GM23338 (cell line): ENCODE measurements at regions not wholly inside any gene's neighbourhood (a gene's known extent, or its start where the extent isn't known, plus 50 kb on each side); places are given as distances from the start of the nearest gene placed in this dataset.

ENCODE experiments used
- ATAC-seq: fragments of 200-7000 bp; cut with Tn5 transposase; 3 replicates; pipeline ENCODE4 v1.9.1; 2020
- DNase-seq: peaks from one replicate; pipeline ENCODE4 v3.0.0-alpha.2; 2015; ENCODE audit warnings: low spot score
- H2AFZ ChIP-seq: fragments of 200-600 bp; sonication (generic); 2 replicates; pipeline ENCODE4 v1.8.0; 2016; ENCODE audit warnings: antibody characterized with exemption, mild to moderate bottlenecking, moderate library complexity
- H3F3A ChIP-seq: fragments of 200-600 bp; sonication (generic); replicated peaks from 2 replicates; pipeline ENCODE4 v1.8.0; 2017; ENCODE audit warnings: antibody characterized with exemption, mixed run types, low read depth
- H3K27ac ChIP-seq: fragments of 200-600 bp; sonication (generic); 2 replicates; pipeline ENCODE4 v1.6.1; 2016; ENCODE audit warnings: low read depth
- H3K27me3 ChIP-seq: fragments of 200-600 bp; sonication (generic); 2 replicates; pipeline ENCODE4 v1.8.0; 2016; ENCODE audit warnings: mild to moderate bottlenecking, mixed run types, moderate library complexity; ENCODE audit not compliant: insufficient read depth
- H3K36me3 ChIP-seq: fragments of 200-600 bp; sonication (generic); 2 replicates; pipeline ENCODE4 v1.8.0; 2016; ENCODE audit warnings: mild to moderate bottlenecking; ENCODE audit not compliant: insufficient read depth
- H3K4me1 ChIP-seq: fragments of 200-600 bp; sonication (generic); 2 replicates; pipeline ENCODE4 v1.8.0; 2016; ENCODE audit warnings: mild to moderate bottlenecking, moderate library complexity; ENCODE audit not compliant: insufficient read depth
- H3K4me2 ChIP-seq: fragments of 200-600 bp; sonication (generic); 2 replicates; pipeline ENCODE4 v1.7.1; 2017; ENCODE audit warnings: mixed run types
- H3K4me3 ChIP-seq: fragments of 200-600 bp; sonication (generic); 2 replicates; pipeline ENCODE4 v1.6.1; 2016; ENCODE audit warnings: mixed run types
- H3K79me2 ChIP-seq: fragments of 200-600 bp; sonication (generic); replicated peaks from 2 replicates; pipeline ENCODE4 v1.8.0; 2017; ENCODE audit warnings: mild to moderate bottlenecking; ENCODE audit not compliant: insufficient read depth
- H3K9me2 ChIP-seq: fragments of 200-600 bp; sonication (generic); 2 replicates; pipeline ENCODE4 v1.8.0; 2017; ENCODE audit not compliant: insufficient read depth
- H4K20me1 ChIP-seq: fragments of 200-600 bp; sonication (generic); replicated peaks from 2 replicates; pipeline ENCODE4 v1.8.0; 2017; ENCODE audit warnings: mild to moderate bottlenecking; ENCODE audit not compliant: insufficient read depth
- H3K27ac Mint-ChIP-seq: 2 replicates; pipeline ENCODE4 v1.8.0; 2020; ENCODE audit warnings: inconsistent platforms, mild to moderate bottlenecking, moderate library complexity, mixed read lengths
- H3K27me3 Mint-ChIP-seq: 3 replicates; pipeline ENCODE4 v1.8.0; 2022; ENCODE audit warnings: low read depth, mild to moderate bottlenecking, moderate library complexity, mixed read lengths, inconsistent platforms; ENCODE audit not compliant: insufficient read depth, poor library complexity
- H3K36me3 Mint-ChIP-seq: 3 replicates; pipeline ENCODE4 v1.8.0; 2021; ENCODE audit warnings: low read depth, mild to moderate bottlenecking, inconsistent platforms, moderate library complexity, mixed read lengths
- H3K4me1 Mint-ChIP-seq: 3 replicates; pipeline ENCODE4 v1.8.0; 2020; ENCODE audit warnings: mild to moderate bottlenecking, inconsistent platforms, mixed read lengths
- H3K4me3 Mint-ChIP-seq: 3 replicates; pipeline ENCODE4 v1.8.0; 2021; ENCODE audit warnings: moderate library complexity, mild to moderate bottlenecking, inconsistent platforms, mixed read lengths
- H3K9me3 Mint-ChIP-seq: 3 replicates; pipeline ENCODE4 v1.8.0; 2020; ENCODE audit warnings: moderate library complexity, mild to moderate bottlenecking, inconsistent platforms, mixed read lengths
- EZH2 ChIP-seq: fragments of 200-600 bp; sonication (generic); IDR thresholded peaks from one replicate; pipeline ENCODE4 v1.8.0; 2017; ENCODE audit warnings: antibody characterized with exemption, mild to moderate bottlenecking, low read depth; ENCODE audit not compliant: unreplicated experiment
- NANOG ChIP-seq: IDR thresholded peaks from 2 replicates; pipeline ENCODE4 v1.6.1; 2016; ENCODE audit warnings: antibody characterized with exemption, borderline replicate concordance
- POLR2AphosphoS5 ChIP-seq: IDR thresholded peaks from 2 replicates; pipeline ENCODE4 v1.6.1; 2016; ENCODE audit warnings: antibody characterized with exemption, low read depth
- STAT1 ChIP-seq: IDR thresholded peaks from one replicate; pipeline ENCODE4 v1.6.1; 2016; ENCODE audit warnings: antibody characterized with exemption; ENCODE audit not compliant: unreplicated experiment
- ZNF114 ChIP-seq: fragments of 250-450 bp; sonication (Bioruptor Pico); IDR thresholded peaks from 2 replicates; pipeline ENCODE4 v1.5.0; 2020; ENCODE audit warnings: mild to moderate bottlenecking, moderate library complexity
- ZNF331 ChIP-seq: fragments of 250-450 bp; sonication (Bioruptor Pico); IDR thresholded peaks from 2 replicates; pipeline ENCODE4 v1.5.0; 2020; ENCODE audit warnings: low read depth, mild to moderate bottlenecking, moderate library complexity
- ZNF462 ChIP-seq: fragments of 250-450 bp; sonication (Bioruptor Pico); IDR thresholded peaks from 2 replicates; pipeline ENCODE4 v1.5.0; 2020; ENCODE audit warnings: mild to moderate bottlenecking, moderate library complexity
- TF ChIP-seq, protein P1 (sequence below), 2 experiments: fragments of 200-600 bp in 1 of 2; sonication (generic) in 1 of 2; conservative IDR thresholded peaks; 2 replicates each; pipeline versions ENCODE4 v1.5.1 to v1.6.1; 2016 to 2017; ENCODE audit warnings: antibody characterized with exemption in 2 of 2, low read depth in 2 of 2, mild to moderate bottlenecking in 2 of 2, moderate library complexity in 1 of 2

- TF ChIP-seq ZNF462 (CRISPR knock-in tag) = no peak
- no peak for TF ChIP-seq ZNF331 (CRISPR knock-in tag)
- TF ChIP-seq ZNF114 (CRISPR knock-in tag) = no peak
- no peak for TF ChIP-seq POLR2AphosphoS5
- TF ChIP-seq NANOG = no peak
- no peak for TF ChIP-seq EZH2
- TF ChIP-seq, protein P1, sequence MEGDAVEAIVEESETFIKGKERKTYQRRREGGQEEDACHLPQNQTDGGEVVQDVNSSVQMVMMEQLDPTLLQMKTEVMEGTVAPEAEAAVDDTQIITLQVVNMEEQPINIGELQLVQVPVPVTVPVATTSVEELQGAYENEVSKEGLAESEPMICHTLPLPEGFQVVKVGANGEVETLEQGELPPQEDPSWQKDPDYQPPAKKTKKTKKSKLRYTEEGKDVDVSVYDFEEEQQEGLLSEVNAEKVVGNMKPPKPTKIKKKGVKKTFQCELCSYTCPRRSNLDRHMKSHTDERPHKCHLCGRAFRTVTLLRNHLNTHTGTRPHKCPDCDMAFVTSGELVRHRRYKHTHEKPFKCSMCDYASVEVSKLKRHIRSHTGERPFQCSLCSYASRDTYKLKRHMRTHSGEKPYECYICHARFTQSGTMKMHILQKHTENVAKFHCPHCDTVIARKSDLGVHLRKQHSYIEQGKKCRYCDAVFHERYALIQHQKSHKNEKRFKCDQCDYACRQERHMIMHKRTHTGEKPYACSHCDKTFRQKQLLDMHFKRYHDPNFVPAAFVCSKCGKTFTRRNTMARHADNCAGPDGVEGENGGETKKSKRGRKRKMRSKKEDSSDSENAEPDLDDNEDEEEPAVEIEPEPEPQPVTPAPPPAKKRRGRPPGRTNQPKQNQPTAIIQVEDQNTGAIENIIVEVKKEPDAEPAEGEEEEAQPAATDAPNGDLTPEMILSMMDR (conservative IDR thresholded peaks at IDR 0.05; ENCODE audit: low read depth in 2 of 2) = no peak
These were observed 64.9 kb downstream of the SPRING1 start (continued) for GRCh38 chr12:116672842-116673516.

GRCh38 chr12:116672010-116672409, 65.9 kb downstream of the SPRING1 start:
- Histone ChIP-seq H3K27me3 (no peaks in the 10 kb centered on the region), H4K20me1 (no peaks in the 10 kb centered on the region), H3K4me2 (no peak overlapping the region), H3K36me3 (no peaks in the 10 kb centered on the region), H3K4me3 (no peak overlapping the region), H3K27ac (no peak overlapping the region), H2AFZ (no peak overlapping the region), H3K79me2 (no peaks in the 10 kb centered on the region), H3K4me1 (no peaks in the 10 kb centered on the region; the same call in 1 of the 2 replicates), H3F3A (no peaks in the 10 kb centered on the region), H3K9me2 (no peaks in the 10 kb centered on the region)
- DNase-seq (no peak), ATAC-seq (no peak)
- Mint-ChIP-seq H3K4me1 (peaks cover 6% of the 10 kb centered on the region; the same call in 2 of the 3 replicates), H3K27me3 (peaks cover 10% of the 10 kb centered on the region), H3K4me3 (no peak overlapping the region), H3K36me3 (no peaks in the 10 kb centered on the region), H3K27ac (no peak overlapping the region), H3K9me3 (no peaks in the 10 kb centered on the region)
- no peak for TF ChIP-seq ZNF114 (CRISPR knock-in tag)
- TF ChIP-seq STAT1 = no peak
- no peak for TF ChIP-seq NANOG
